ENCODE measurements at regions not wholly inside any gene's neighbourhood (a gene's known extent, or its start where the extent isn't known, plus 50 kb on each side); places are given as distances from the start of the nearest gene placed in this dataset.
"Not testable (repeated sequence)": the region's sequence is repeated elsewhere in the genome, so short reads cannot be mapped to it uniquely, and the experiment has no call there.

- H3K27me3 ChIP-seq = no peaks in the 10 kb centered on the region
- H3K4me3 ChIP-seq = no peak overlapping the region
- H3K27ac ChIP-seq = no peak overlapping the region
- peaks cover 0 to 7% of the 10 kb centered on the region in 2 donors for H3K4me1 ChIP-seq
- DNase-seq (ENCODE audit: low spot score) = no peak
- H3K9me3 ChIP-seq = no peaks in the 10 kb centered on the region
- no peak for TF ChIP-seq CTCF (IDR thresholded peaks at IDR 0.05)
- H3K36me3 ChIP-seq = no peaks in the 10 kb centered on the region
Observed at GRCh38 chr5:166786178-166786577, 1505.3 kb upstream of the WWC1 start.

- H3K27ac ChIP-seq = no peak overlapping the region
- no peak for TF ChIP-seq CTCF (IDR thresholded peaks at IDR 0.05)
- no peaks in the 10 kb centered on the region for H3K9me3 ChIP-seq
- H3K36me3 ChIP-seq = no peaks in the 10 kb centered on the region
- no peak for DNase-seq (ENCODE audit: low spot score)
- peaks cover 0 to 4% of the 10 kb centered on the region in 2 donors for H3K4me1 ChIP-seq
- no peak overlapping the region for H3K4me3 ChIP-seq
- no peaks in the 10 kb centered on the region for H3K27me3 ChIP-seq
Observed at GRCh38 chr5:166786889-166787288, 1504.6 kb upstream of the WWC1 start.

- H3K4me1 ChIP-seq = no peaks in the 10 kb centered on the region
- no peak overlapping the region for H3K27ac ChIP-seq
- no peak for TF ChIP-seq CTCF (IDR thresholded peaks at IDR 0.05)
- no peaks in the 10 kb centered on the region for H3K36me3 ChIP-seq
- H3K9me3 ChIP-seq = no peaks in the 10 kb centered on the region
- no peak overlapping the region for H3K4me3 ChIP-seq
- DNase-seq (ENCODE audit: low spot score) = no peak
- H3K27me3 ChIP-seq = no peaks in the 10 kb centered on the region
Observed at GRCh38 chr5:166788050-166788449, 1503.4 kb upstream of the WWC1 start.

GRCh38 chr5:166795756-166796155 lies 1495.7 kb upstream of the WWC1 start:
- H3K36me3 ChIP-seq = no peaks in the 10 kb centered on the region
- no peaks in the 10 kb centered on the region for H3K4me1 ChIP-seq
- H3K27ac ChIP-seq = no peak overlapping the region
- DNase-seq (ENCODE audit: low spot score) = no peak
- no peak overlapping the region for H3K4me3 ChIP-seq
- H3K27me3 ChIP-seq = no peaks in the 10 kb centered on the region
- no peak for TF ChIP-seq CTCF (IDR thresholded peaks at IDR 0.05)
- no peaks in the 10 kb centered on the region for H3K9me3 ChIP-seq

DNA sequence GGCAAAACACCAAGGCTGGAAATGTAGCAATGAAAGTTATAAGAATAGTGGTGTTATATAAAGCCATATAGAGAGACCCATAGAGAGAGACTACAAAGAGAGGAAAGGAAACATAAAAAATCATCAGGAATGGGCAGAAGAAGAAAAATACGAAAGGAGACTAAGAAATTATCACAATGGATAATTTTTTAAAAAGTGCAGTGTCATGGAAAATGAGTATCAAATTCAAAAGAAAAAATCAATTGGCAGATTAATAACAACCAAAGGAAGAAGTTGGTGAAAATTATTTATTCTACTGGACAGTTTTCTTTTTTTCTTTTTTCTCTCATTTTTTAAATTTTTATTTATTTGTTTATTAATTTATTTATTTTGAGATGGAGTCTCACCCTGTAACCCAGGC lies 1488.4 kb upstream of the WWC1 start:
- Histone ChIP-seq H3K27ac (no peak overlapping the region), H3K4me3 (no peak overlapping the region), H3K9me3 (no peaks in the 10 kb centered on the region), H3K36me3 (no peaks in the 10 kb centered on the region), H3K4me1 (no peaks in the 10 kb centered on the region), H3K27me3 (no peaks in the 10 kb centered on the region)
- DNase-seq (ENCODE audit: low spot score) = no peak
- TF ChIP-seq CTCF (IDR thresholded peaks at IDR 0.05) = no peak

GRCh38 chr5:166804223-166804622 lies 1487.2 kb upstream of the WWC1 start:
- not testable (repeated sequence) for DNase-seq (ENCODE audit: low spot score); H3K4me3 ChIP-seq; H3K27ac ChIP-seq; H3K4me1 ChIP-seq; H3K9me3 ChIP-seq; H3K36me3 ChIP-seq; H3K27me3 ChIP-seq

DNA sequence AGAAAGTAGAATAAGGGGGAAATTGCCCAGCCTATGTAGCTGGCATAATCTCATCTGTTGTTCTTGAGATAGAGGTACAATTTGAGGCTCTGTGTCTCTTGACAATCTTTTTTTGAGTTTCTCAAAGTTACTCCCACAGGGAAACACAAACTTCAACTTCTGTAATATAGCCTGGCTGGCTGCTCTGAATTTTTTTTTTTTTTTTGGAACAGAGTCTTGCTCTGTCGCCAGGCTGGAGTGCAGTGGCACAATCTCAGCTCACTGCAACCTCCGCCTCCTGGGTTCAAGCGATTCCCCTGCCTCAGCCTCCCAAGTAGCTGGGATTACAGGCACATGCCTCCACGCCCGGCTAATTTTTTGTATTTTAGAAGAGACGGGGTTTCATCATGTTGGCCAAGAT lies 1486.8 kb upstream of the WWC1 start:
- not testable (repeated sequence) for H3K27me3 ChIP-seq, H3K4me3 ChIP-seq

GRCh38 chr5:166810093-166810658 lies 1481.3 kb upstream of the WWC1 start:
- not testable (repeated sequence) for H3K27me3 ChIP-seq; H3K4me3 ChIP-seq; DNase-seq (ENCODE audit: low spot score); H3K4me1 ChIP-seq; H3K9me3 ChIP-seq; H3K27ac ChIP-seq; H3K36me3 ChIP-seq

More for the DNA sequence above, 1486.8 kb upstream of the WWC1 start:
- not testable (repeated sequence) for H3K27ac ChIP-seq; DNase-seq (ENCODE audit: low spot score); H3K36me3 ChIP-seq; H3K4me1 ChIP-seq; H3K9me3 ChIP-seq
